H9 (cell line): ENCODE measurements at regions not wholly inside any gene's neighbourhood (a gene's known extent, or its start where the extent isn't known, plus 50 kb on each side); places are given as distances from the start of the nearest gene placed in this dataset.

ENCODE experiments used
- DNase-seq: peaks from one replicate; pipeline ENCODE4 v3.0.0-alpha.2; 2017
- H2AFZ ChIP-seq: one replicate; pipeline ENCODE4 v1.6.1; 2013; ENCODE audit warnings: mild to moderate bottlenecking, low read length, control low read depth, moderate library complexity
- H2AK5ac ChIP-seq: 2 replicates; pipeline ENCODE4 v1.6.1; 2013; ENCODE audit warnings: low read length, control low read depth, mixed read lengths; ENCODE audit not compliant: insufficient read length
- H2BK120ac ChIP-seq: one replicate; pipeline ENCODE4 v1.6.1; 2013; ENCODE audit warnings: low read depth, mild to moderate bottlenecking, low read length, control low read depth, inconsistent platforms; ENCODE audit not compliant: poor library complexity, severe bottlenecking
- H2BK12ac ChIP-seq: 2 replicates; pipeline ENCODE4 v1.6.1; 2013; ENCODE audit warnings: low read length, control low read depth, mixed read lengths, low read depth; ENCODE audit not compliant: insufficient read length
- H2BK15ac ChIP-seq: 2 replicates; pipeline ENCODE4 v1.6.1; 2013; ENCODE audit warnings: low read depth, low read length, control low read depth
- H2BK20ac ChIP-seq: one replicate; pipeline ENCODE4 v1.6.1; 2013; ENCODE audit warnings: low read depth, mild to moderate bottlenecking, low read length, control low read depth, inconsistent platforms; ENCODE audit not compliant: poor library complexity, severe bottlenecking
- H2BK5ac ChIP-seq: 2 replicates; pipeline ENCODE4 v1.6.1; 2013; ENCODE audit warnings: low read length, control low read depth, mixed read lengths; ENCODE audit not compliant: insufficient read length
- H3K14ac ChIP-seq: 2 replicates; pipeline ENCODE4 v1.6.1; 2013; ENCODE audit warnings: low read length, control low read depth; ENCODE audit not compliant: insufficient read depth
- H3K18ac ChIP-seq: 2 replicates; pipeline ENCODE4 v1.6.1; 2013; ENCODE audit warnings: low read depth, mild to moderate bottlenecking, mixed read lengths, low read length, control low read depth; ENCODE audit not compliant: insufficient read length
- H3K23ac ChIP-seq: 2 replicates; pipeline ENCODE4 v1.6.1; 2013; ENCODE audit warnings: low read length, control low read depth, mixed read lengths, low read depth; ENCODE audit not compliant: insufficient read length
- H3K23me2 ChIP-seq: 2 replicates; pipeline ENCODE4 v1.6.1; 2013; ENCODE audit warnings: low read depth, mild to moderate bottlenecking, mixed read lengths, low read length, control low read depth; ENCODE audit not compliant: insufficient read length, poor library complexity, severe bottlenecking
- H3K27ac ChIP-seq: 2 replicates; pipeline ENCODE4 v1.5.1; 2013; ENCODE audit warnings: low read length, control low read depth, mixed read lengths, low read depth; ENCODE audit not compliant: insufficient read length
- H3K27me3 ChIP-seq: 2 replicates; pipeline ENCODE4 v1.6.1; 2013; ENCODE audit warnings: low read length, control low read depth, inconsistent platforms; ENCODE audit not compliant: insufficient read depth
- H3K4ac ChIP-seq: 2 replicates; pipeline ENCODE4 v1.6.1; 2013; ENCODE audit warnings: low read depth, mild to moderate bottlenecking, control low read depth, inconsistent platforms, low read length, moderate library complexity
- H3K4me1 ChIP-seq: 2 replicates; pipeline ENCODE4 v1.6.1; 2013; ENCODE audit warnings: low read length, control low read depth, inconsistent platforms; ENCODE audit not compliant: insufficient read depth
- H3K4me2 ChIP-seq: 2 replicates; pipeline ENCODE4 v1.6.1; 2013; ENCODE audit warnings: low read length, control low read depth, mixed read lengths; ENCODE audit not compliant: insufficient read length, insufficient read depth
- H3K56ac ChIP-seq: 2 replicates; pipeline ENCODE4 v1.6.1; 2013; ENCODE audit warnings: low read depth, mild to moderate bottlenecking, mixed read lengths, low read length, control low read depth; ENCODE audit not compliant: insufficient read length
- H3K79me1 ChIP-seq: 2 replicates; pipeline ENCODE4 v1.6.1; 2013; ENCODE audit warnings: low read depth, mild to moderate bottlenecking, moderate library complexity, low read length, control low read depth, inconsistent platforms; ENCODE audit not compliant: insufficient read depth, poor library complexity, severe bottlenecking
- H3K79me2 ChIP-seq: 2 replicates; pipeline ENCODE4 v1.6.1; 2013; ENCODE audit warnings: low read length, control low read depth, inconsistent platforms; ENCODE audit not compliant: insufficient read depth
- H3K9ac ChIP-seq: 2 replicates; pipeline ENCODE4 v1.6.1; 2013; ENCODE audit warnings: low read length, control low read depth, mixed read lengths; ENCODE audit not compliant: insufficient read length; ENCODE audit errors: extremely low read depth
- H3K9me3 ChIP-seq: one replicate; pipeline ENCODE4 v1.6.1; 2013; ENCODE audit warnings: low read depth, low read length, inconsistent platforms; ENCODE audit not compliant: control insufficient read depth
- H3T11ph ChIP-seq: one replicate; pipeline ENCODE4 v1.6.1; 2013; ENCODE audit warnings: mild to moderate bottlenecking, low read length, control low read depth, inconsistent platforms
- H4K20me1 ChIP-seq: one replicate; pipeline ENCODE4 v1.6.1; 2013; ENCODE audit not compliant: control insufficient read depth, insufficient read length, insufficient read depth
- H4K5ac ChIP-seq: 2 replicates; pipeline ENCODE4 v1.6.1; 2013; ENCODE audit warnings: low read depth, mild to moderate bottlenecking, mixed read lengths, low read length, control low read depth; ENCODE audit not compliant: insufficient read length
- H4K8ac ChIP-seq: replicated peaks from 2 replicates; pipeline ENCODE4 v1.6.1; 2013; ENCODE audit warnings: low read length, control low read depth, mixed read lengths, low read depth; ENCODE audit not compliant: insufficient read length
- H4K91ac ChIP-seq: 2 replicates; pipeline ENCODE4 v1.6.1; 2013; ENCODE audit warnings: low read depth, mild to moderate bottlenecking, moderate library complexity, mixed read lengths, low read length, control low read depth; ENCODE audit not compliant: insufficient read length
- H3K27ac Mint-ChIP-seq, 3 experiments: 2 replicates in 2 of 3; 3 replicates in 1 of 3; pipeline ENCODE4 v1.8.0; 2020 to 2021; ENCODE audit warnings: mixed read lengths in 3 of 3, mild to moderate bottlenecking in 1 of 3, moderate library complexity in 1 of 3
- H3K27me3 Mint-ChIP-seq: 2 replicates; pipeline ENCODE4 v1.8.0; 2021; ENCODE audit warnings: low read depth, mild to moderate bottlenecking, moderate library complexity, mixed read lengths
- H3K36me3 Mint-ChIP-seq, 3 experiments: 2 replicates in 2 of 3; 3 replicates in 1 of 3; pipeline ENCODE4 v1.8.0; 2020 to 2021; ENCODE audit warnings: low read depth in 3 of 3, mixed read lengths in 3 of 3; ENCODE audit not compliant: insufficient read depth in 1 of 3
- H3K4me1 Mint-ChIP-seq, 2 experiments: 2 replicates each; pipeline ENCODE4 v1.8.0; 2020; ENCODE audit warnings: mixed read lengths in 2 of 2
- H3K4me3 Mint-ChIP-seq, 2 experiments: 2 replicates in 1 of 2; 3 replicates in 1 of 2; pipeline ENCODE4 v1.8.0; 2020 to 2021; ENCODE audit warnings: mild to moderate bottlenecking in 2 of 2, mixed read lengths in 2 of 2, moderate library complexity in 1 of 2
- H3K9me3 Mint-ChIP-seq, 2 experiments: 2 replicates in 1 of 2; 3 replicates in 1 of 2; pipeline ENCODE4 v1.8.0; 2020; ENCODE audit warnings: mild to moderate bottlenecking in 2 of 2, mixed read lengths in 2 of 2, moderate library complexity in 1 of 2
- WGBS: extraction: QIAGEN DNeasy Blood & Tissue Kit; methylation state at CpG from one replicate; pipeline ENCODE4 v1.1.7; 2013; ENCODE audit warnings: missing lambda C conversion rate, low lambda C conversion rate, mixed read lengths; ENCODE audit not compliant: insufficient read length; ENCODE audit errors: extremely low coverage; 5-methylcytosine and 5-hydroxymethylcytosine counted together
- TF ChIP-seq, protein P1 (sequence below): fragments of 200-600 bp; sonication (generic); conservative IDR thresholded peaks from 3 replicates; pipeline ENCODE4 v1.8.0; 2021; ENCODE audit warnings: antibody characterized with exemption, mild to moderate bottlenecking

DNA sequence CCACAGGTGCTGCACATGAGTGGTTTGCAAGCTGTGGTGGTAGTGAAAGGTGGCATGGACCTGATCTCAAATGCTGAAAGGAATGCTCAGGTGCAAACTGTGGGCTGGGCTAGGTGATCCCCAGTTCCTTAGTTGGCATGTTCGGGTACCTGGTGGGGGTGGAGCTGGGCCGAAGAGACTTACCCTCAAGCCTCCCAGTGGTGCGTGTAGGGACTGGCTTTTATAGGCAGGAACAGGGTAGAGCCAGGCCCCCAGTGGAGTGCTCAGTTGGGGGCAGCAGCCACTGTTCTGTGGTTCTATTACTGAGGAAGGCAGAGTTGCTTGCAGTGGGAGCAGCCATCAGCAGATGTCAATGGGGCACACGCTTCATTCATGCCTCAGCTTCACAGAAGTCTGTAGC lies 399.8 kb downstream of the HTR1B start:
- Histone ChIP-seq H2BK20ac (no peak overlapping the region), H4K8ac (no peak overlapping the region), H3K23ac (no peak overlapping the region), H2BK120ac (no peak overlapping the region), H4K91ac (no peak overlapping the region), H3K14ac (no peak overlapping the region), H2AK5ac (no peak overlapping the region), H3K4me2 (no peak overlapping the region), H3K4me1 (no peaks in the 10 kb centered on the region), H3K56ac (no peak overlapping the region), H3K18ac (no peak overlapping the region), H3T11ph (no peak overlapping the region), H3K79me1 (no peaks in the 10 kb centered on the region), H3K9me3 (no peaks in the 10 kb centered on the region), H3K23me2 (no peaks in the 10 kb centered on the region), H2BK12ac (no peak overlapping the region), H3K9ac (no peak overlapping the region), H2BK15ac (no peak overlapping the region), H4K20me1 (no peaks in the 10 kb centered on the region), H3K27ac (no peak overlapping the region), H2AFZ (no peak overlapping the region), H3K4ac (no peak overlapping the region), H3K27me3 (no peaks in the 10 kb centered on the region), H3K79me2 (no peaks in the 10 kb centered on the region), H2BK5ac (no peak overlapping the region), H4K5ac (no peak overlapping the region)
- peaks cover 6 to 9% of the 10 kb centered on the region in 2 experiments; a peak in 3 of 5 replicates for H3K9me3 Mint-ChIP-seq
- H3K27ac Mint-ChIP-seq, result no peak overlapping the region; a peak in 1 of 7 replicates
- DNase-seq, result no peak
- H3K4me1 Mint-ChIP-seq, result no peaks in the 10 kb centered on the region
- no peak overlapping the region for H3K4me3 Mint-ChIP-seq
- H3K36me3 Mint-ChIP-seq, result no peaks in the 10 kb centered on the region; a peak in 1 of 7 replicates
- no CpG with 5 or more reads among the region's 4 CpGs for WGBS
- no peaks in the 10 kb centered on the region for H3K27me3 Mint-ChIP-seq
- TF ChIP-seq, protein P1, sequence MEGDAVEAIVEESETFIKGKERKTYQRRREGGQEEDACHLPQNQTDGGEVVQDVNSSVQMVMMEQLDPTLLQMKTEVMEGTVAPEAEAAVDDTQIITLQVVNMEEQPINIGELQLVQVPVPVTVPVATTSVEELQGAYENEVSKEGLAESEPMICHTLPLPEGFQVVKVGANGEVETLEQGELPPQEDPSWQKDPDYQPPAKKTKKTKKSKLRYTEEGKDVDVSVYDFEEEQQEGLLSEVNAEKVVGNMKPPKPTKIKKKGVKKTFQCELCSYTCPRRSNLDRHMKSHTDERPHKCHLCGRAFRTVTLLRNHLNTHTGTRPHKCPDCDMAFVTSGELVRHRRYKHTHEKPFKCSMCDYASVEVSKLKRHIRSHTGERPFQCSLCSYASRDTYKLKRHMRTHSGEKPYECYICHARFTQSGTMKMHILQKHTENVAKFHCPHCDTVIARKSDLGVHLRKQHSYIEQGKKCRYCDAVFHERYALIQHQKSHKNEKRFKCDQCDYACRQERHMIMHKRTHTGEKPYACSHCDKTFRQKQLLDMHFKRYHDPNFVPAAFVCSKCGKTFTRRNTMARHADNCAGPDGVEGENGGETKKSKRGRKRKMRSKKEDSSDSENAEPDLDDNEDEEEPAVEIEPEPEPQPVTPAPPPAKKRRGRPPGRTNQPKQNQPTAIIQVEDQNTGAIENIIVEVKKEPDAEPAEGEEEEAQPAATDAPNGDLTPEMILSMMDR, result no peak
